Prostate gland (tissue), 2 donors: ENCODE measurements at regions not wholly inside any gene's neighbourhood (a gene's known extent, or its start where the extent isn't known, plus 50 kb on each side); places are given as distances from the start of the nearest gene placed in this dataset.

ENCODE experiments used
- DNase-seq: peaks from one replicate; pipeline ENCODE4 v3.0.0-alpha.2; 2019; ENCODE audit warnings: low spot score
- H3K27ac ChIP-seq, 2 donors: fragments of 200-600 bp; sonication (generic); 2 replicates each; pipeline ENCODE4 v1.5.1; 2017 to 2019
- H3K27me3 ChIP-seq: fragments of 200-600 bp; sonication (generic); replicated peaks from 2 replicates; pipeline ENCODE4 v1.5.1; 2019; ENCODE audit not compliant: insufficient read depth
- H3K36me3 ChIP-seq, 2 donors: fragments of 200-600 bp; sonication (generic); 1 replicate in 1 of 2; 2 replicates in 1 of 2; pipeline versions ENCODE4 v1.5.1 to v1.8.1; 2017 to 2019
- H3K4me1 ChIP-seq: fragments of 200-600 bp; sonication (generic); replicated peaks from 2 replicates; pipeline ENCODE4 v1.5.1; 2019
- H3K4me3 ChIP-seq, 2 donors: fragments of 200-600 bp; sonication (generic); 2 replicates each; pipeline ENCODE4 v1.5.1; 2017 to 2019
- H3K9me3 ChIP-seq: fragments of 200-600 bp; sonication (generic); 2 replicates; pipeline ENCODE4 v1.5.1; 2017
- POLR2A ChIP-seq: fragments of 450-650 bp; IDR thresholded peaks from one replicate; pipeline ENCODE4 v1.6.1; 2016; ENCODE audit warnings: antibody characterized with exemption, mild to moderate bottlenecking
- POLR2AphosphoS5 ChIP-seq: sonication (generic); formaldehyde crosslinking; IDR thresholded peaks from one replicate; pipeline ENCODE4 v1.6.1; 2017; ENCODE audit warnings: antibody characterized with exemption
- WGBS: methylation state at CpG from one replicate; pipeline ENCODE4 v1.1.5; 2018; 5-methylcytosine and 5-hydroxymethylcytosine counted together
- intact Hi-C: fragments of 100-400 bp; cut with DNase I; formaldehyde crosslinking; loops from one replicate; pipeline ENCODE4 v1.14.2; 2022
- TF ChIP-seq, protein P1 (sequence below), 4 experiments: fragments of 200-600 bp in 2 of 4; fragments of 450-650 bp in 2 of 4; sonication (generic) in 2 of 4; IDR thresholded peaks; 1 replicate in 3 of 4; 2 replicates in 1 of 4; pipeline ENCODE4 v1.5.1; 2016 to 2019; ENCODE audit warnings: antibody characterized with exemption in 4 of 4, mild to moderate bottlenecking in 2 of 4, moderate library complexity in 2 of 4

DNA sequence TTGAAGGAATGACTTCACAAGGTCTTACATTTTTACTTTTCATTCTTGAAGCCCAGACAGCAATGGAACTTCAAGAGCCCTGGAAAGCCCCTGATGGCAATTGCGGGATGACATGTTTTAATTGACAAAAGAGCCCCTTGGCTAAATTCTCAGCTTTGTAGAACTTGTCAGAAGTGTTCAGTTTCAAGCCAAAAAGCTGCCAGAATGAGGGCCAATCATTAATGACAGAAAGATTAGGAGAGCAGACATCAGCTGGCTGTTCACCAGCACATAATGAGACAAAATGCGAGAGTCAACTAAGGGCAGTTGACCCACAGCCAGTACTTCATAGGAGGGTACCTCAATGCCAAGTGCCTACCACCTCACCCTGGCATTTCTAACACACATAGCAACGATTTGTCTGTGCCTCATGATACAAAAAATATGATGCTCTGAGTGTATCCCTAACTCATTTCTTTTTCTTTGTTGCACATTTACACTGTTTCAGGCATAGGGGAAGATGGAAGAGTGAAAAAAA, 243.1 kb downstream of the MYLK4 start:
- WGBS = 48% methylated on average over 3 of the region's 3 CpGs
- H3K27ac ChIP-seq = no peak overlapping the region
- DNase-seq = no peak
- H3K27me3 ChIP-seq = no peaks in the 10 kb centered on the region
- intact Hi-C loops = no loop called here
- no peaks in the 10 kb centered on the region for H3K4me1 ChIP-seq
- TF ChIP-seq POLR2A = no peak
- TF ChIP-seq POLR2AphosphoS5 = no peak
- TF ChIP-seq, protein P1, sequence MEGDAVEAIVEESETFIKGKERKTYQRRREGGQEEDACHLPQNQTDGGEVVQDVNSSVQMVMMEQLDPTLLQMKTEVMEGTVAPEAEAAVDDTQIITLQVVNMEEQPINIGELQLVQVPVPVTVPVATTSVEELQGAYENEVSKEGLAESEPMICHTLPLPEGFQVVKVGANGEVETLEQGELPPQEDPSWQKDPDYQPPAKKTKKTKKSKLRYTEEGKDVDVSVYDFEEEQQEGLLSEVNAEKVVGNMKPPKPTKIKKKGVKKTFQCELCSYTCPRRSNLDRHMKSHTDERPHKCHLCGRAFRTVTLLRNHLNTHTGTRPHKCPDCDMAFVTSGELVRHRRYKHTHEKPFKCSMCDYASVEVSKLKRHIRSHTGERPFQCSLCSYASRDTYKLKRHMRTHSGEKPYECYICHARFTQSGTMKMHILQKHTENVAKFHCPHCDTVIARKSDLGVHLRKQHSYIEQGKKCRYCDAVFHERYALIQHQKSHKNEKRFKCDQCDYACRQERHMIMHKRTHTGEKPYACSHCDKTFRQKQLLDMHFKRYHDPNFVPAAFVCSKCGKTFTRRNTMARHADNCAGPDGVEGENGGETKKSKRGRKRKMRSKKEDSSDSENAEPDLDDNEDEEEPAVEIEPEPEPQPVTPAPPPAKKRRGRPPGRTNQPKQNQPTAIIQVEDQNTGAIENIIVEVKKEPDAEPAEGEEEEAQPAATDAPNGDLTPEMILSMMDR (IDR thresholded peaks at IDR 0.05) = no peak
- H3K4me3 ChIP-seq = no peak overlapping the region
- H3K36me3 ChIP-seq = no peaks in the 10 kb centered on the region
- H3K9me3 ChIP-seq = no peaks in the 10 kb centered on the region

DNA sequence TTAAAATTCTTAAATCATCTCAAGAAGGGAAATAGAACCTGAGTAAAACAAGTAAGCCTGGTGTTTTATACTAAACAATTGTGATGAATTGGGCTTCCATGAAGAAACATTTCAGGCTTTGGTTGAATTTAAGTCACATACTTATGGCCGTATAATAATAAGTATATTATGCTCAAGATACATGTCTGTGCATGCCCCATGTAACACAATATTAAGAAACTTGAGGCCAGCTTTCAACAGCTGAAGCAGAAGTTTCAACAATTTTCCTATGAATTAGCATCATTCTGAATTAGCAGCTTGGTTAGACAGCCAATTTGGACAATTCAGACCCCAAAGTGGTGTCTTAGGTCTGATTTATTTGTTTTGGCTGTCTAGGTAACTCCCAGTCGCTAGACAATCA, 243.7 kb downstream of the MYLK4 start:
- DNase-seq = no peak
- Histone ChIP-seq H3K4me3 (no peak overlapping the region), H3K27me3 (no peaks in the 10 kb centered on the region), H3K36me3 (no peaks in the 10 kb centered on the region), H3K4me1 (no peaks in the 10 kb centered on the region), H3K27ac (no peak overlapping the region), H3K9me3 (no peaks in the 10 kb centered on the region)
- WGBS = 40% methylated on average over 2 of the region's 2 CpGs
- TF ChIP-seq, protein P1 (IDR thresholded peaks at IDR 0.05) = no peak
- TF ChIP-seq POLR2A = no peak
- TF ChIP-seq POLR2AphosphoS5 = no peak
- intact Hi-C loops = no loop called here

DNA sequence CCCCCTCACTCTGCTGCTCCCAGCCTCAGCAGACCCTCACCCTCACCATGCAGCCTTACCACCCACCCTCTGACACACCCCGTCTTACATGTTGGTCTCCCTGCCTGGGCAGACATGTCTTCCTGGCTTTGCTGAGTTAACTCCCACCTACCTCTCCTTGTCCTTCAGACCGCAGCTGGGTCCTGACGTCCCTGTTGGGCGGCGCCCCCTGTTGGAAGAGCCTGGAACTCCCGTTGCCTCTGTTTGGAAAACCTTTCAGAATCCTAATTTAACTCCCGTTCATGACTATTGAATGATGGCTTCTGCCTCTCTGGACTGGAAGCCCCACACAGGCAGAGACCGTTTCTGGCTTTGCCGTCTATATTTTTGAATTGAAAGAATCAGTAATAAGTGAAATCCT, 245.1 kb downstream of the MYLK4 start:
- intact Hi-C loops = no loop called here
- TF ChIP-seq POLR2AphosphoS5 (no peak), POLR2A (no peak)
- TF ChIP-seq, protein P1 (IDR thresholded peaks at IDR 0.05) = no peak
- no peaks in the 10 kb centered on the region for H3K4me1 ChIP-seq
- no peaks in the 10 kb centered on the region for H3K9me3 ChIP-seq
- DNase-seq = no peak
- no peak overlapping the region for H3K4me3 ChIP-seq
- WGBS = 78% methylated on average over 9 of the region's 9 CpGs
- H3K36me3 ChIP-seq = no peaks in the 10 kb centered on the region
- no peak overlapping the region for H3K27ac ChIP-seq
- H3K27me3 ChIP-seq = no peaks in the 10 kb centered on the region

DNA sequence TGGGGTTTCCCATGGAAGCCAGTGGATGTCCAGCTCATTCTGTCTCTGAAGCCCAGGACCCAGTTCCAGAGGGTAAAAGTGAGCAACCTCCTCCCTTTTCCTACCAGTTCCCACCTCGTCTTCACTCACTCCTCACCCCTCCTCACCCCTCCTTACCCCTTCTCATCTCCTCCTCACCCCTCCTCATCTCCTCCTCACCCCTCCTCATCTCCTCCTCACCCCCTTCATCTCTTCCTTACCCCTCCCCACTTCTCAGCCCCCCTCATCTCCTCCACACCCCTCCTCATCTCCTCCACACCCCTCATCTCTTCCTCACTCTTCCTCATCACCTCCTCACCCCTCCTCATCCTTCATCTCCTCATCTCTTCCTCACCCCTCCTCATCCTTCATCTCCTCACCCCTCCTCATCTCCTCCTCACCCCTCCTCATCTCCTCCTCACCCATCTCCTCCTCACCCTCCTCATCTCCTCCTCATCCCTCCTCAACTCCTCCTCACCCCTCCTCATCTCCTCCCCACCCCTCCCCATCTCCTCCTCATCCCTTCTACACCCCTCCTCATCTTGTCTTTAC, 246.1 kb downstream of the MYLK4 start:
- no peaks in the 10 kb centered on the region for H3K4me1 ChIP-seq
- no peaks in the 10 kb centered on the region for H3K36me3 ChIP-seq
- TF ChIP-seq POLR2A (no peak), POLR2AphosphoS5 (no peak)
- TF ChIP-seq, protein P1 (IDR thresholded peaks at IDR 0.05) = no peak
- DNase-seq = no peak
- H3K9me3 ChIP-seq = no peaks in the 10 kb centered on the region
- no peak overlapping the region for H3K4me3 ChIP-seq
- H3K27me3 ChIP-seq = no peaks in the 10 kb centered on the region
- H3K27ac ChIP-seq = no peak overlapping the region
- intact Hi-C loops = no loop called here
- 84% methylated on average over 1 of the region's 1 CpG for WGBS

DNA sequence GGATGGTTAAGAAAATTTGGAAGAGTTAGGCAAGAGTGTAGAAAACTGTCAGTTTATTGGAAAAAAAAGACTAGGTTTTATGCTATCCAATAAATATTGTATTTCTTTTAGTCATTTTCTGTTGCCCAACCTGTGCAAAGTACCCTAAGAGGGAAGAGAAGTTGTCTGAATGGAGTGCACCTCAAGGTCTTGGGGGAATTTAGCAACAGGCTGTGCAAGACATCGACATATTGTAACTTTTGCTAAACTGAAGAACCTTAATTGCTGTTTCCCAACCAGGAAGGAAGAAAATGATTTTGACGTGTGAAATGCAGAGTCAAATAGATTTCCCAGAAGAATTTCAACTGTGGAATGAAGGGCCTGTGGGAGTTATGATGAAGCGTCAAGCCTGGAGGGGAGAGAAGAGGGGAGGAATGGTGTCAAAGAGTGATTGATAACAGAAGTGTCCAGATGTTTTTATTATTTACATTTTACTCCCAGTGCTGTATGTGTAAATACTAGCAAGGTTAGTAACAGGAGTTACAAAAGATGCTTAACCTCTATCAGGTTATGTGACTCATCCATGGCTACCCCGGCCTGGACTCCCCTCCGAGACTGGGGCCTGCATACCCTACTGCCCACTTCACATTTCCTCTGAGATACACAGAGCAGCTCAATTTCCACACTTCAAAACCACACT, 246.8 kb downstream of the MYLK4 start:
- TF ChIP-seq POLR2A (no peak), POLR2AphosphoS5 (no peak)
- TF ChIP-seq, protein P1 (IDR thresholded peaks at IDR 0.05) = no peak
- Histone ChIP-seq H3K36me3 (no peaks in the 10 kb centered on the region), H3K27ac (no peak overlapping the region), H3K4me3 (no peak overlapping the region), H3K4me1 (no peaks in the 10 kb centered on the region), H3K27me3 (no peaks in the 10 kb centered on the region), H3K9me3 (no peaks in the 10 kb centered on the region)
- WGBS = 55% methylated on average over 5 of the region's 5 CpGs
- DNase-seq = no peak
- intact Hi-C loops = no loop called here
